HG03066 (cell line): ENCODE measurements at regions not wholly inside any gene's neighbourhood (a gene's known extent, or its start where the extent isn't known, plus 50 kb on each side); places are given as distances from the start of the nearest gene placed in this dataset.

Source experiments
- ATAC-seq: cut with Tn5 transposase; IDR thresholded peaks from one replicate; pipeline ENCODE4 v1.9.1; 2021; ENCODE audit warnings: low read depth; ENCODE audit not compliant: unreplicated experiment

GRCh38 chr2:67938053-67938452 is 124.8 kb downstream of the C1D start:
- ATAC-seq = no peak

GRCh38 chr2:67945056-67945455 is 117.7 kb downstream of the C1D start:
- no peak for ATAC-seq

- no peak for ATAC-seq
Observed at GRCh38 chr2:67945940-67946339, 116.9 kb downstream of the C1D start.

GRCh38 chr2:67948057-67948456 is 114.7 kb downstream of the C1D start:
- ATAC-seq = no peak

GRCh38 chr2:67948506-67948905 is 114.3 kb downstream of the C1D start:
- ATAC-seq = no peak

- no peak for ATAC-seq
Observed at GRCh38 chr2:67950018-67950417, 112.8 kb downstream of the C1D start.

GRCh38 chr2:67950919-67951318 is 111.9 kb downstream of the C1D start:
- ATAC-seq = no peak

- ATAC-seq = no peak
Observed at GRCh38 chr2:67952066-67952465, 110.7 kb downstream of the C1D start.

GRCh38 chr2:67954093-67954748 is 108.6 kb downstream of the C1D start:
- no peak for ATAC-seq

- no peak for ATAC-seq
Observed at GRCh38 chr2:67955748-67956603, 106.8 kb downstream of the C1D start.

GRCh38 chr2:67965246-67965645 is 97.6 kb downstream of the C1D start:
- ATAC-seq = no peak

- no peak for ATAC-seq
Observed at GRCh38 chr2:67970071-67970470, 92.7 kb downstream of the C1D start.

GRCh38 chr2:67970542-67970941 is 92.3 kb downstream of the C1D start:
- ATAC-seq = no peak

GRCh38 chr2:67974559-67975430 is 88.0 kb downstream of the C1D start:
- ATAC-seq = no peak

- no peak for ATAC-seq
Observed at GRCh38 chr2:67977464-67977863, 85.3 kb downstream of the C1D start.

GRCh38 chr2:67982956-67983355 is 79.8 kb downstream of the C1D start:
- no peak for ATAC-seq

GRCh38 chr2:67984600-67984999 is 78.2 kb downstream of the C1D start:
- no peak for ATAC-seq

- ATAC-seq = no peak
Observed at GRCh38 chr2:67985586-67985985, 77.2 kb downstream of the C1D start.

- ATAC-seq = no peak
Observed at GRCh38 chr2:67986258-67986657, 76.5 kb downstream of the C1D start.
